ENCODE measurements at regions not wholly inside any gene's neighbourhood (a gene's known extent, or its start where the extent isn't known, plus 50 kb on each side); places are given as distances from the start of the nearest gene placed in this dataset.

DNA sequence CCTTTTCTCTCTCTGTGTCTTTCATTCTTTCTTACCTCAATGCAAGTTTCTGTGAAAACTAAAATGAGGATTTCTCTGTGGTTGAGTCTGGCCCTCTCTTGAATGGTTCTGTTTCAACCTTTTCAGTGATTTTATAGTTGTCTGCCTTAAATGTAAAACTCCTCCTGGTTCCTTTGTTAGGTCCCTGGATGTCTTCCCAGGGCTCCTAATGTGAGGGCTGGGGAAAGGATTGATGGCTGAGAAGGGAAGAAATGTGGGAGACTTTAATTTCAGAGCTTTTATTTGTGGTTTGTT, 90.6 kb upstream of the GRM7 start:
- intact Hi-C loops (cut with micrococcal nuclease), result no loop called here
- H3K4me3 ChIP-seq, result no peak overlapping the region
- TF ChIP-seq, protein P1, sequence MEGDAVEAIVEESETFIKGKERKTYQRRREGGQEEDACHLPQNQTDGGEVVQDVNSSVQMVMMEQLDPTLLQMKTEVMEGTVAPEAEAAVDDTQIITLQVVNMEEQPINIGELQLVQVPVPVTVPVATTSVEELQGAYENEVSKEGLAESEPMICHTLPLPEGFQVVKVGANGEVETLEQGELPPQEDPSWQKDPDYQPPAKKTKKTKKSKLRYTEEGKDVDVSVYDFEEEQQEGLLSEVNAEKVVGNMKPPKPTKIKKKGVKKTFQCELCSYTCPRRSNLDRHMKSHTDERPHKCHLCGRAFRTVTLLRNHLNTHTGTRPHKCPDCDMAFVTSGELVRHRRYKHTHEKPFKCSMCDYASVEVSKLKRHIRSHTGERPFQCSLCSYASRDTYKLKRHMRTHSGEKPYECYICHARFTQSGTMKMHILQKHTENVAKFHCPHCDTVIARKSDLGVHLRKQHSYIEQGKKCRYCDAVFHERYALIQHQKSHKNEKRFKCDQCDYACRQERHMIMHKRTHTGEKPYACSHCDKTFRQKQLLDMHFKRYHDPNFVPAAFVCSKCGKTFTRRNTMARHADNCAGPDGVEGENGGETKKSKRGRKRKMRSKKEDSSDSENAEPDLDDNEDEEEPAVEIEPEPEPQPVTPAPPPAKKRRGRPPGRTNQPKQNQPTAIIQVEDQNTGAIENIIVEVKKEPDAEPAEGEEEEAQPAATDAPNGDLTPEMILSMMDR (IDR thresholded peaks at IDR 0.05; ENCODE audit: borderline replicate concordance), result no peak
- H3K9me3 ChIP-seq (replicated peaks), result peaks cover 2% of the 10 kb centered on the region
- no peak overlapping the region for H3K27ac ChIP-seq (replicated peaks)
- H3K36me3 ChIP-seq, result no peaks in the 10 kb centered on the region
- DNase-seq, result no peak
- H3K27me3 ChIP-seq (ENCODE audit: low read depth), result no peaks in the 10 kb centered on the region
- no peaks in the 10 kb centered on the region for H3K4me1 ChIP-seq

DNA sequence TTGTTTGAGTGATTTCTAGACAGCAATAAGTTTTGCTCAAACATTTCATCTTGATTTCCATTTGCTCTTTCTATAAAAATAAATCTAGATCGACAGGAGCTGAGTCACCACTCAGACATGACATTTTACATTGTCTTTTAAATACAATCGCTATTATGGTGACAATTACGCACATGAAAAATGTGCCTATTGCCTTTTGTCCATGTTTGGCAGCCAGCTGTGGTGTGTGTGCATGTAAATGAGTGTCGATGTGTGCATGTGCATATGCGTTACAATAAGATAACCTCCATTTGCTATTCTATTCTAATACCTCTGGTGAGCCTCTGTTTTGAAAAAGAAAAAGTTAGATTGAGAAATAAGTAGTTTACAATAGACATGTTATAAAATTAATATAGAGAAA, 89.7 kb upstream of the GRM7 start:
- Histone ChIP-seq H3K4me3 (no peak overlapping the region), H3K27me3 (ENCODE audit: low read depth) (no peaks in the 10 kb centered on the region), H3K36me3 (no peaks in the 10 kb centered on the region), H3K9me3 (replicated peaks) (peaks cover 2% of the 10 kb centered on the region), H3K27ac (replicated peaks) (no peak overlapping the region), H3K4me1 (no peaks in the 10 kb centered on the region)
- intact Hi-C loops (cut with micrococcal nuclease), result no loop called here
- no peak for DNase-seq
- TF ChIP-seq, protein P1 (IDR thresholded peaks at IDR 0.05; ENCODE audit: borderline replicate concordance), result no peak

DNA sequence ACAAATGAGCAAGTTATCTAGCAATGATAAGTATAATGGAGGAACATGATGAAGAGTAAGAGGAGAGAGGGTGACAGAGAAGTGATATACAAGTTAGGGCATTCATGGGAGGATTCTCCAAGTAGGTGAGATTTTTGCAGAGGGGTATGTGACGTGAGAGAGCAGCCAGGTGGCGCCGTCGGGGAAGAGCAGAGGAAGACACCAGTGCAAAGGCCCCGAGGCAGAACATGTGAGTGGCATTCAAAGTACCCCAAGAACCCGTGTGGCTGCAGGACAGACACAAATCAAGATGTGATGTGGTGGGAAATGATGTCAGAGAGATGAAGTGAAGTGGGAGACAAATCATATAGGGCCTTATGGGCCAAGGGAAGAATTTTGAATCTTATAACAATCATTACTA, 81.8 kb upstream of the GRM7 start:
- intact Hi-C loops (cut with micrococcal nuclease), result no loop called here
- no peak for DNase-seq
- Histone ChIP-seq H3K4me3 (no peak overlapping the region), H3K36me3 (no peaks in the 10 kb centered on the region), H3K27ac (replicated peaks) (no peak overlapping the region), H3K9me3 (replicated peaks) (no peaks in the 10 kb centered on the region), H3K27me3 (ENCODE audit: low read depth) (no peaks in the 10 kb centered on the region), H3K4me1 (no peaks in the 10 kb centered on the region)
- TF ChIP-seq, protein P1 (IDR thresholded peaks at IDR 0.05; ENCODE audit: borderline replicate concordance), result no peak

DNA sequence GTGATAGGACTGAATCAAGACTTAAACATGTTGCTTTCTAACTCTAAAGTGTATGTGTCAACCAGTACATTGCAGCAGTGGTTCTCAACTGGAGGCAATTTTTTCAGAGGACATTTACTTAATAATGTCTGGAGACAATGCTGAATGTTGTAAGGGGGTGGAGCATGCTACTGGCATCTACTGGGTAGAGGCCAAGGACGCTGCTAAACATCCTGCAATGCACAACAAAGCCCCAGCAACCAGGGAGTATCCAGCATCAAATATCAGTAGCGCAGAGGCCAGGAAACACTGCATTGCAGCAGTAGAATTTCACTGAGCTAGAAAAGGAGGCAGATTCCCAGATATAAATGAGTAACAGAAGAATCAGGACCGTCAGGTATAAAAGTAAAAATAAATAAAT, 79.8 kb upstream of the GRM7 start:
- no peaks in the 10 kb centered on the region for H3K9me3 ChIP-seq (replicated peaks)
- no peaks in the 10 kb centered on the region for H3K4me1 ChIP-seq
- TF ChIP-seq, protein P1 (IDR thresholded peaks at IDR 0.05; ENCODE audit: borderline replicate concordance), result no peak
- H3K27me3 ChIP-seq (ENCODE audit: low read depth), result no peaks in the 10 kb centered on the region
- intact Hi-C loops (cut with micrococcal nuclease), result no loop called here
- no peak for DNase-seq
- no peaks in the 10 kb centered on the region for H3K36me3 ChIP-seq
- H3K27ac ChIP-seq (replicated peaks), result no peak overlapping the region
- no peak overlapping the region for H3K4me3 ChIP-seq

DNA sequence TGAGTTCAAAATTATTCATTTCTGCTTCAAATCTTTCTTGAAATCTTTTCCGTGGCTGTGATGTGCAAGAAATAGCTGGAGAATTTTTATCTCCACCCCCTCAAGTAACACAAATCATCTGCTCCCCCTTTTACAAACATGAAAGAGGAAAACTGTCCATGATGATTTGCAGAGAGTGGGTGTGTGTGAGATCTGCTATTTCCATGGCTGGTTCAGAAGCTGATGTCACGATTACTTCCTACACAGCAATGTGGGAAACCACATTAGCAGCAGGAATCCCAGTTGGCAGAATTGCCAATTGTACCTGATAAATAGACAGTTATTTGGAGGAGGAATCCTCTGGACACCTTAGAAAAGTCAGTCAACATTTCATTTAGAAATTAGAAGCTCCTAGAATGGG, 75.2 kb upstream of the GRM7 start:
- Histone ChIP-seq H3K27ac (replicated peaks) (no peak overlapping the region), H3K9me3 (replicated peaks) (no peaks in the 10 kb centered on the region), H3K4me1 (no peaks in the 10 kb centered on the region), H3K27me3 (ENCODE audit: low read depth) (no peaks in the 10 kb centered on the region), H3K4me3 (no peak overlapping the region), H3K36me3 (no peaks in the 10 kb centered on the region)
- TF ChIP-seq, protein P1 (IDR thresholded peaks at IDR 0.05; ENCODE audit: borderline replicate concordance), result no peak
- DNase-seq, result no peak
- intact Hi-C loops (cut with micrococcal nuclease), result no loop called here

DNA sequence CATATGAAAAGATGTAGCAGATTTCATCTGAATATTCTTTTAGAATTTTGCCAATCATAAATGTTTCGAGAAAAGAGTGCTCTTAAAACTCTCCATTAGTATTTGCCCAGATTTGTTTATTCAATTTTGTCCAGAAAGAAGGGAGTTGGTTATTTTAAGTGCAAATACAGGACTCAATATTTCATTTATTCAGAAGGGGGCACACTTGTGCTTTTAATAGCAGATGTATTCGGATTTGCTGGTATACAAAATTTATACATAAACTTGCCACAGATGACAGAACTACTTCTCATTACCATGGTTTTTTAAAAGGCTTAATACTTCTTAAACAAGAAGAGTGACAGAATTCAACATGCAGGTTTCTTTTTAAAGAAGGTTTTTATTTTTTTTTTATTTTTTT, 69.8 kb upstream of the GRM7 start:
- TF ChIP-seq, protein P1 (IDR thresholded peaks at IDR 0.05; ENCODE audit: borderline replicate concordance), result no peak
- H3K4me1 ChIP-seq, result no peaks in the 10 kb centered on the region
- H3K9me3 ChIP-seq (replicated peaks), result no peaks in the 10 kb centered on the region
- H3K4me3 ChIP-seq, result no peak overlapping the region
- peaks cover 6% of the 10 kb centered on the region for H3K27me3 ChIP-seq (ENCODE audit: low read depth)
- H3K27ac ChIP-seq (replicated peaks), result no peak overlapping the region
- no peak for DNase-seq
- intact Hi-C loops (cut with micrococcal nuclease), result no loop called here
- H3K36me3 ChIP-seq, result no peaks in the 10 kb centered on the region

All from left ventricle myocardium inferior (tissue), 1 donor.